HG03354 (cell line): ENCODE measurements at regions not wholly inside any gene's neighbourhood (a gene's known extent, or its start where the extent isn't known, plus 50 kb on each side); places are given as distances from the start of the nearest gene placed in this dataset.
"Not testable (repeated sequence)": the region's sequence is repeated elsewhere in the genome, so short reads cannot be mapped to it uniquely, and the experiment has no call there.

Source experiments
- ATAC-seq: cut with Tn5 transposase; IDR thresholded peaks from one replicate; pipeline ENCODE4 v1.9.1; 2021; ENCODE audit warnings: mild to moderate bottlenecking; ENCODE audit not compliant: unreplicated experiment, poor library complexity, severe bottlenecking

DNA sequence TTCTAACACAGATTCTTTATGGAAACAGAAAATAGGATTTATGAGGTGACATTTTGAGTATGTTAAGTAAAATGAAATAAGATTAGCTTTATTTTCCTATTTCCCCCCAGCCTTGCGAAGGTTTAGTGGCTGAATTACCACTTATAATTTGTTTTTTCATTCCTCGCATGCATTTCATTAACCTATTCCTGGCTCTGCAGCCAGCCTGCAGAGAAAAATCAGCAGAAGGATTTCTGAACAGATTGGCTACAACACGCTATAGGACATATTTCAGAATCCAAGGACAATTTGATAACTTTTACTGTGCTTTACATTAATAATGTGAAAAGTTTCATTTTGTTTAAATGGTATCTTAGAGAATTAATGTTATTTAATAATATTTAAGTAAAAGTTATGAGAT lies 162.4 kb upstream of the MMS22L start:
- ATAC-seq: no peak

GRCh38 chr6:97449444-97449966 lies 166.5 kb upstream of the MMS22L start:
- ATAC-seq: no peak

DNA sequence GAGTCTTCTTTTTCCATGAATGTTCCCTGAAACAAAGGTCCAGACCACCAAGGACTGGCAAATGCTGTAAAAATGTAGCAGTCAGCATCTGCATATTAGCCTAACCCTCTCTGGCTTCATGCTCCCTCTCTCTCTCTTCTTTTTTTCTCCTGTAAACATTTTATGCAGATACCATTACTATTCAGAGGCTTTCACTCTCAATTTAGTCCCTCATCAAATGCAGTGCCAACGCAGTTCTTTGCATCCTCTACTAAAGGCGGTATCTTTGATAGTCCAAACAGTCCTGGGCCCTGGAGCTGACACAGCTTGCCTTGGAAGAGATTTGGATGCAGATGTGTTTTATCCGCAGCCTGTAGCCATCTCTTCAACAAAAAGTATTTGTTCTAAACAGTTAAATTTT lies 167.1 kb upstream of the MMS22L start:
- no peak for ATAC-seq

GRCh38 chr6:97456070-97456469 lies 173.1 kb upstream of the MMS22L start:
- no peak for ATAC-seq

DNA sequence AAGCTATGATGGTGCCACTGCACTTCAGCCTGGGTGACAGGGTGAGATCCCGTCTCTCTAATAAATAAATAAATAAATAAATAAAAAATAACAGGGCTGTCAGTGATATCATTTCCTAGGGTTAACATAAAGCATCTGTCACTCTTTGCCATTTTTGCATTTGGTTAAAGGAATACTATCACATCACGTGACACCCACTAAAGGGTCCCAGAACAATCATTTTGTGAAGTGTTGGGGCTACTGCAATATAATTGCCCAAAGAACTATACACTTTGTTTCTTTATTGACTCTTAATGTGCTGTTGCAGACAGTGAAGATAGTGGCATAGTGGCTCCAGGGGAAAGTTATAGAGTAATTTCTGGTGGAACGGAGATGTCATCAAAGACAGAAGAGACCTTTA lies 176.5 kb upstream of the MMS22L start:
- ATAC-seq: no peak

GRCh38 chr6:97459986-97460385 lies 177.0 kb upstream of the MMS22L start:
- no peak for ATAC-seq

DNA sequence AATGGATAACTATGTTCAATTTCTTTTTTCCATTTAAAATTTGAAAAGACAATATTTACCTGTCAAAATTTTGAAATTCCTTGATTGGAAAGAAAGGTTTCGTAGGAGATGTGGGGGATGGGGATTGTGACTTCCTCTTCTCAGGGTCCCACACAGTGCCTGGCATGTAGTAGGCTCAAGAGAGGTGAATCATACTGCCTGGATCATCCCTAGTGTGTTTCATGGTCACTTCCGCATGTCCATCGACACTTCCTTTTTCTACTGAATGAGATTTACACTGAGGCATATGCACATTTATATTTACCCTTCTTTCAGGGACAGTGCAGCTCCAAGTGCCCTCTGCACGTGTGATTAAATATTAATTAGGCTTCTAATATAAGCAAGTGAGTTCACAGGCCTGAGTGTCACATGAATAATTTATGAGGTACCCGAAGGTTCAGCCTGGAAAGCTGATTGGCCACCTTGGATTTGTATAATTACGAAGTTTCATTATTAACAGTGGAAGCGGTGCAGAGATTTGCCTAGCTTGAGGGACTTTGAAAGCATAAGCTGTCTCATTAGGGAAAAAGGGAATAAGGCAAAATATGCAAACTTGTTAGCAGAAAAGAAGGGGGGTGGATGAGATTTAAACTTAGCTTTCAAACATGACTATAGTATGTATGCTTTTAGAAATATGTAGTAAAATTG lies 177.5 kb upstream of the MMS22L start:
- no peak for ATAC-seq

GRCh38 chr6:97461218-97461617 lies 178.2 kb upstream of the MMS22L start:
- ATAC-seq: no peak

DNA sequence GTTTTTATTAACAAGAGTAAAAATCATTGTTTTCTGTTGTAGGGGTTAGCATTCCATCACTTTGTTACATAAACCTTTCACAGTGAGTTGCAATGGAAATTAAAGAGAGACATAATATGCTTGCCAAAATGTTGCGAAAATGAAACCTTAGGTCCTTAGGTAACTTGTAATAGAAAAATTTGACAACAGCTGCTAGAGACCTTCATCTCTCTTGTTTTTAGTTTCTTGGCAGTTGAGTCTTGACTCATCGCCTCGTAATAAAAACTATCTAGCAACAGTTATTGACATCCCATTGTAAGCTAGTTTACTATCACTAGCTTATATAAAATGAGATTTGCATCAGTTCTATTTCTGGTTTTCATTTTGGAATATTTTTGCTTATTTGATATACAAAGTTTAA lies 179.0 kb upstream of the MMS22L start:
- ATAC-seq: no peak

DNA sequence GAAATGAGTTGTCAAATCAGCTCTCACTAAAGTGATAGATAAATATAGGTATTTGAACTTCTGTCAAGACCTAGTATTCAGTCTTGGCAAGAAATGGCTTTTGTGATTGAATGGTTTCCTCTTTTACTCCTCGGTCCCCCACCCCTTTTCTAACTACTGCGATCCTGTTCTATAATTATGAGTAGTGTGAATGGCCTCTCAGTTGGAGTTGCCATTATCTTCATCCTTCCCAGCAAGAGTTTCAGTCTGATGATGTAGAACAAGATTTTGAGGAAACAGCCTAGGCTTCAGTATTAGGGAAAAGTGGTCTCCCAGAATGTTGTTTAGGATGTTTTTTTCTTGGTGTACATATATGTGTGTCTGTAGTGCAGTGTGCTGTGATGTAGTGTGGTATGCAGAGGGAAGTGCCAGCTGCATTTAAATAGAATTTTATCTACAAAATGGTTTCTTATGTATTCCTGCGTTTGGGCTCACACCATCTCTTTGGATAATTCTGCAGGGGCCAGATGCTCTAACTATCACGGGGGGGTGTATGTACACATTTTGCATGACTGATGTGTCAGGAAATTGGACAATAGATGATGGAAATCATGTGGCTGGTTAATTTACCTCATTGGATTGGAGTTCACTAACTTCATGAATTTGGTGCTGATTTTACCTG lies 180.1 kb upstream of the MMS22L start:
- no peak for ATAC-seq

DNA sequence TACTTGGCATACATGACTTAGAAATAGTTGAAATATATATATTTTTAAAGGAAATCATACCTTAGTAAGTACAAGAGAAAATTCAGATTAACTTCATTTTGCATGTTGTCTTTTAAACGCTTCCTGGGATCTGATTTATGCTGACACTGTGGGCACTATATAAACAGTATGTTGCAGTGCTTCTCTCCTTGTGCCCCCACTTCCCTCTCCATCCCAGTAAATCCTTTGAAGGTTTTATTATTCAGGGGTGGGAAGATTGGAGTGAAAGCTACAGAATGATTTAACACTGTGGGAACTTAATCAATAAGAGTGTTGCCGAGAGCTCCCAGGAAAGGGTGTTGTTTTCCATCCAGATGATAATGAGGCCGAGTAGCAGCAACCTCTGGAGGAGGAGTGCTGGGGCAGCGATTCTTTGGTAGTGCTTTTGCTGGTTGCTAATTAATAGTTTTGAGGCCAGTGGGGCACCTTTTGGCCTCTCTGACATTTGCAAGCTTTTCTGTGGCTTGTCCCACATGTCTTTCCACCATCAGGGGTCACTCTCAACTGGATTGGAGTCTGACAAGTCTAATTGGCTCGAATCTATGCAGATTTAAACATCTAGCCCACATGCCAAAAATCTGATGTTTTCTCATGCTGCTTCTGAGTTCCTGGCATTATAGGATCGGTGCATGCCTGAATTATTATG lies 183.0 kb upstream of the MMS22L start:
- no peak for ATAC-seq

DNA sequence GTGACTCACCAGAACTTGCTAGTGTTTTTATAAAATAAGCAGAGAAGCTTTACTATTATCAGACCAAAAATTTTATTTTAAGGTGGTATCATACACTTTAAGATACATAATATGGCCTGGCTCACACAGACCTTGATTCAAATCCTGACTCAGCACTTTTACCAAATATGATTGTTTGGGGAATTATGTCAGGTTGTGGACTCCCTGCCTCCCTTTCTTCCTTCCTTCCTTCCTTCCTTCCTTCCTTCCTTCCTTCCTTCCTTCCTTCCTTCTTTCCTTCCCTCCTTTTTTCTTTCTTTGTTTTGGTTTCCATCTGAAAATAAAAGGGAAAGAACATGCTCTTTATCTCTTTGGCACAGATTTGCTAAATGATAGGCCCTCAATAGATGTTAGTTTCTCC lies 186.0 kb upstream of the MMS22L start:
- ATAC-seq: no peak

DNA sequence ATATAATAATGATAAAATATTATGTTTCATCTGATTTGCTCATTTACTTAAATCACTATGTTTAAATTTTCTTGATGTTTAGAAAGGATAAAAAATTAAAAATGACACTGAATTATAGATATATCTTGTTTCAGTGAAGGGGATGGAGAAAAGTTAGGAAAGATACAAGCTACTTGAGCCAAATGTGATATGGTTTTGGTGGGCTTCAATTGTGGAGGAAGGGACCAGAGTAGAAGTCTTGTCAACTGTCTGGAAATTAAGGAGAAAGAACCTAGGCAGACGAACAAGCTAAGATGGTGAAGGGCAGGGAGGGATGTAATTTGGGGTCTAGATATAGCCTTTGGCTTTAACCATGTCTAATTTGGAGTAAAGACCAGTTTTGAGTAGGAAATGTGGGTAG lies 186.4 kb upstream of the MMS22L start:
- no peak for ATAC-seq

DNA sequence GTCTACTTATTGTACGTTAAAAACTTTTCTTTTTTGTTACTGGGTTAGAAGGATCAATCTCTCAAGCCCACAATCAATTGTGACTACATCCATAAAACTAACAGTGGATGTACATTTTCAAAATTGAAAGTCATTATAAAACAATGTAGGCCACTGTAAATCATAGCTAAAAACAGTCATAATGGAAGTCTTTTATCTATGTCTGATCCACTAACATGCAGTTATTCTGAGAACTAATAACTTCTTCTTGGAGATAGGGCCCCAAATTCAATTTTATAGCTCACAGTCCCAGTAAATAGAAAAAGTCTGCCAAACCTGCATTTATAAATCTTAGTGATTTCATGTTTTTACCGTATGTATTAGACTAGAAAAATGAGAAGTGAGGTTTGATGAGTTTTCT lies 187.3 kb upstream of the MMS22L start:
- no peak for ATAC-seq

- ATAC-seq: no peak
These were observed 191.0 kb upstream of the MMS22L start for GRCh38 chr6:97473979-97474378.

GRCh38 chr6:97497713-97498331 lies 214.8 kb upstream of the MMS22L start:
- peak; percentile 99 for ATAC-seq

- no peak for ATAC-seq
These were observed 218.8 kb upstream of the MMS22L start for GRCh38 chr6:97501853-97502252.

- ATAC-seq: no peak
These were observed 225.6 kb upstream of the MMS22L start for GRCh38 chr6:97508646-97509045.

DNA sequence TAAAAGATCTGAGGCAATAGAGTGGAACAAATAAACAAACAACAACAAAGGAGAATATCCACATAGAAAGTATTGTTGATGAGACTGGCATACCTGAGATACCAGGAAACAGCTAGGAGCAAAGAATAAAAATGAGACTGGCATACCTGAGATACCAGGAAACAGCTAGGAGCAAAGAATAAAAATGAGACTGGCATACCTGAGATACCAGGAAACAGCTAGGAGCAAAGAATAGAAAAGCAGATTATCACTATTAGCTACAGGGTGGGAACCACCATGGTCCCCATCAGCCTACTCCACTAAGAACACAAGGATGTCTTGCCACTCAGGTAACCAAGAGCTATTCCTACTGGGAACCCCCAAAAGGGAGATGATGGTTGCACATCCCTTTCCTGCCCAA lies 230.2 kb upstream of the MMS22L start:
- not testable (repeated sequence) for ATAC-seq

DNA sequence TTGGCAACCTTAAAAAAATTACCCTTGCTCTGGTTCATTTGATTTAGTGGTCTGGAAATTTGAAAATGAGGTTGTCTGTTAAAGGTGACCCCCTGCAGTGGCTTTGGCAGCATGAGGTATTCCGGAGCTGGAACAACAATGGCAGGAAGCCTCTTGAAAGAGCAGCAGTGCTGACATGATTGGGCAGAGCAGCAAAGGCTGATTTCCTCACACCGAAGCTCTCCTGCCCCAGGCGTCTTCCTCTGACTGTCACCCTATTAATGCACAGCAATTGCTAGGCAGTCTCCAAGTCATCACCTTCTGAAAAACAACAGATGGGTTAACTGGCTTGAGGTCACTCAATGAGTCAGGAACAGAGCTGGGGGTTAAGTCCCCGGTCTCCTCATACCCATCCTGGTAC lies 241.8 kb upstream of the MMS22L start:
- no peak for ATAC-seq

DNA sequence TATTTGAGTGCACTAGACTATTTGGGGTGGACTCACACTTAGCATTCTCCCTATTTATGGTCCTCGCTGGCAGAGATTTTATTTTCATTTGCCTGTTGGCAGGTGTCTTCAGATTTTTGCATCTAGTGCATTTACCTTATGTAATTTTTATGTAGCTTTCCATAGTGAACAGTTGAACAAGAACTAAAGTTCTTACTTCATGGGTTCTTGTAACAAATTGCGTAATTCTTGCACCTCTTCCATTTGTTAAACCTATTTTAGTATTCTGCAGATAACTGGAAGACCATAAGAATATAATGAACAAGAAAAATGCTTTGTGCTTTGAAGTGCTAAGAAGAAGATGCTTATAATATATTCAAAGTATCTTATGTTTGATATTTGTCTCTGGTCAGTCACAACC lies 252.8 kb upstream of the MMS22L start:
- no peak for ATAC-seq
